GM12878 (cell line): ENCODE measurements at regions not wholly inside any gene's neighbourhood (a gene's known extent, or its start where the extent isn't known, plus 50 kb on each side); places are given as distances from the start of the nearest gene placed in this dataset.

Source experiments
- ATAC-seq: fragments of 200-7000 bp; cut with Tn5 transposase; 3 replicates; pipeline ENCODE4 v1.9.1; 2020; ENCODE audit warnings: mild to moderate bottlenecking, moderate library complexity
- BruUV-seq: library from RNA; stranded (reverse); fragments of 400-500 nt; replicated peaks from 2 replicates; lab custom pipeline; 2021; lab: Mats Ljungman, UMichigan
- CTCF ChIA-PET: fragments of 300-600 bp; sonication (Branson Sonifier 250); formaldehyde crosslinking; extraction: SDS; loops from one replicate; lab custom pipeline; 2021; ENCODE audit warnings: inconsistent platforms; lab: Yijun Ruan, JAX
- POLR2A ChIA-PET: fragments of 350-600 bp; formaldehyde crosslinking; extraction: SDS; loops from one replicate; lab custom pipeline; 2021; ENCODE audit warnings: inconsistent platforms; lab: Charles Lee
- RAD21 ChIA-PET: fragments of 300-600 bp; sonication (Branson Sonifier 250); formaldehyde crosslinking; loops from one replicate; lab custom pipeline; 2023; ENCODE audit warnings: antibody characterized with exemption; ENCODE audit not compliant: unreplicated experiment; lab: Charles Lee
- SMC1A ChIA-PET: fragments of 300-600 bp; sonication (Branson Sonifier 250); formaldehyde crosslinking; loops from one replicate; lab custom pipeline; 2023; ENCODE audit not compliant: unreplicated experiment, uncharacterized antibody; lab: Charles Lee
- DNase-seq: peaks from one replicate; pipeline ENCODE4 v3.0.0-alpha.2; 2011; ENCODE audit warnings: low read depth, low spot score
- FAIRE-seq: peaks from 3 replicates; lab custom pipeline; 2011; peaks lifted over from hg19 to GRCh38; lab: Jason Lieb, UNC
- H2AFZ ChIP-seq: 2 replicates; pipeline ENCODE4 v1.6.0; 2011; ENCODE audit warnings: low read depth, low read length, control low read depth; ENCODE audit not compliant: control insufficient read depth
- H3K27ac ChIP-seq: 2 replicates; pipeline ENCODE4 v1.5.1; 2011; ENCODE audit warnings: control low read depth; ENCODE audit not compliant: control insufficient read depth, insufficient read depth
- H3K27me3 ChIP-seq, 2 experiments: replicated peaks in 1 of 2; 2 replicates each; pipeline versions ENCODE4 v1.6.0 to v1.6.1; 2011; ENCODE audit warnings: low read length in 1 of 2; ENCODE audit not compliant: control insufficient read depth in 2 of 2, insufficient read depth in 2 of 2
- H3K36me3 ChIP-seq, 2 experiments: 2 replicates each; pipeline ENCODE4 v1.5.1; 2011; ENCODE audit warnings: low read length in 1 of 2; ENCODE audit not compliant: control insufficient read depth in 2 of 2, insufficient read depth in 2 of 2
- H3K4me1 ChIP-seq: 2 replicates; pipeline ENCODE4 v1.6.1; 2011; ENCODE audit warnings: mild to moderate bottlenecking, low read length, moderate library complexity, mixed read lengths; ENCODE audit not compliant: control insufficient read depth, insufficient read depth
- H3K4me2 ChIP-seq: 2 replicates; pipeline ENCODE4 v1.6.0; 2011; ENCODE audit warnings: control low read depth; ENCODE audit not compliant: control insufficient read depth, insufficient read depth
- H3K4me3 ChIP-seq: fragments of 200-600 bp; sonication (generic); 2 replicates; pipeline ENCODE4 v1.5.1; 2016
- H3K79me2 ChIP-seq: 2 replicates; pipeline ENCODE4 v1.6.0; 2011; ENCODE audit warnings: low read length; ENCODE audit not compliant: control insufficient read depth, insufficient read depth
- H3K9ac ChIP-seq: 2 replicates; pipeline ENCODE4 v1.8.0; 2011; ENCODE audit warnings: low read length, control low read depth, mixed read lengths; ENCODE audit not compliant: control insufficient read depth, insufficient read depth
- H3K9me3 ChIP-seq: replicated peaks from 3 replicates; pipeline ENCODE4 v1.5.1; 2011; ENCODE audit warnings: mild to moderate bottlenecking, low read length; ENCODE audit not compliant: control insufficient read depth, insufficient read depth
- H4K20me1 ChIP-seq: 2 replicates; pipeline ENCODE4 v1.6.0; 2011; ENCODE audit not compliant: control insufficient read depth, insufficient read depth
- BHLHE40 ChIP-seq, 2 experiments: fragments of 450-650 bp in 1 of 2; IDR thresholded peaks; 2 replicates each; pipeline ENCODE4 v1.6.1; 2011 to 2017; ENCODE audit warnings: low read depth in 2 of 2, borderline replicate concordance in 1 of 2, improper control_type of control experiment in 1 of 2, low read length in 1 of 2, mild to moderate bottlenecking in 1 of 2
- CREM ChIP-seq: IDR thresholded peaks from 2 replicates; pipeline ENCODE4 v1.6.1; 2014; ENCODE audit warnings: antibody characterized with exemption, low read depth
- E2F8 ChIP-seq: fragments of 450-650 bp; IDR thresholded peaks from 2 replicates; pipeline ENCODE4 v1.6.1; 2018; ENCODE audit warnings: mild to moderate bottlenecking, low read depth, moderate library complexity; ENCODE audit not compliant: partially characterized antibody
- MTA2 ChIP-seq: fragments of 450-650 bp; IDR thresholded peaks from 2 replicates; pipeline ENCODE4 v1.6.1; 2016; ENCODE audit warnings: low read depth, mild to moderate bottlenecking, moderate library complexity
- POU2F2 ChIP-seq: IDR thresholded peaks from 3 replicates; pipeline ENCODE4 v1.6.1; 2011; ENCODE audit warnings: low read depth, mild to moderate bottlenecking, low read length, borderline replicate concordance
- RFX5 ChIP-seq: IDR thresholded peaks from 2 replicates; pipeline ENCODE4 v1.6.1; 2011; ENCODE audit warnings: low read depth, low read length, improper control_type of control experiment
- SREBF1 ChIP-seq: IDR thresholded peaks from 2 replicates; pipeline ENCODE4 v1.6.1; 2012; ENCODE audit warnings: mild to moderate bottlenecking, low read length
- SRF ChIP-seq, 2 experiments: IDR thresholded peaks; 2 replicates each; pipeline ENCODE4 v1.6.1; 2011; ENCODE audit warnings: low read depth in 2 of 2, low read length in 2 of 2, mild to moderate bottlenecking in 1 of 2, moderate library complexity in 1 of 2
- TAF1 ChIP-seq: IDR thresholded peaks from 2 replicates; pipeline ENCODE4 v1.6.1; 2011; ENCODE audit warnings: mild to moderate bottlenecking, low read depth, low read length, borderline replicate concordance
- TCF12 ChIP-seq: IDR thresholded peaks from 2 replicates; pipeline ENCODE4 v1.6.1; 2011; ENCODE audit warnings: low read depth, mild to moderate bottlenecking, low read length
- WGBS: methylation state at CpG from one replicate; pipeline ENCODE4 v1.1.6; 2016; ENCODE audit warnings: low lambda C conversion rate; ENCODE audit not compliant: insufficient replicate concordance, insufficient coverage; ENCODE audit errors: missing lambda C conversion rate; 5-methylcytosine and 5-hydroxymethylcytosine counted together
- in situ Hi-C: fragments of 300-500 bp; cut with MboI; formaldehyde crosslinking; loops from 9 replicates; pipeline ENCODE4 v1.14.3; 2018; ENCODE audit warnings: mixed read lengths
- intact Hi-C: fragments of 100-400 bp; cut with micrococcal nuclease; formaldehyde crosslinking; loops from one replicate; pipeline ENCODE4 v1.14.2; 2022; ENCODE audit not compliant: unreplicated experiment

- intact Hi-C loops = no loop called here
- BruUV-seq = no TSS peak
- no peak for FAIRE-seq
- Histone ChIP-seq H3K4me2 (no peak overlapping the region), H3K4me1 (no peaks in the 10 kb centered on the region), H3K9me3 (no peaks in the 10 kb centered on the region), H2AFZ (no peak overlapping the region), H3K79me2 (no peaks in the 10 kb centered on the region), H3K36me3 (no peaks in the 10 kb centered on the region), H3K9ac (no peak overlapping the region), H3K4me3 (no peak overlapping the region), H3K27me3 (no peaks in the 10 kb centered on the region), H4K20me1 (no peaks in the 10 kb centered on the region), H3K27ac (no peak overlapping the region)
- SMC1A ChIA-PET = no interaction called here
- no peak for DNase-seq
- CTCF ChIA-PET = no interaction called here
- RAD21 ChIA-PET = no interaction called here
- in situ Hi-C loops = no loop called here
- no peak for TF ChIP-seq E2F8
- no peak for TF ChIP-seq POU2F2
- TF ChIP-seq TAF1 = no peak
- TF ChIP-seq BHLHE40 (IDR thresholded peaks at IDR 0.05; ENCODE audit: borderline replicate concordance in 1 of 2, low read depth in 2 of 2, low read length in 1 of 2) = no peak
- 0% methylated on average over 1 of the region's 1 CpG for WGBS
- POLR2A ChIA-PET = no interaction called here
- no peak for ATAC-seq
Measured at GRCh38 chr5:174918655-174919054, 194.3 kb downstream of the MSX2 start.

- Histone ChIP-seq H3K4me2 (no peak overlapping the region), H3K4me3 (no peak overlapping the region), H3K36me3 (no peaks in the 10 kb centered on the region), H3K27ac (no peak overlapping the region), H3K27me3 (no peaks in the 10 kb centered on the region), H3K4me1 (no peaks in the 10 kb centered on the region), H4K20me1 (no peaks in the 10 kb centered on the region), H3K9ac (no peak overlapping the region), H3K79me2 (no peaks in the 10 kb centered on the region), H3K9me3 (no peaks in the 10 kb centered on the region), H2AFZ (no peak overlapping the region)
- ChIA-PET POLR2A (no interaction called here), SMC1A (no interaction called here), RAD21 (no interaction called here), CTCF (no interaction called here)
- DNase-seq (no peak), ATAC-seq (no peak), FAIRE-seq (no peak)
- no peak for TF ChIP-seq RFX5
- no peak for TF ChIP-seq TCF12
- TF ChIP-seq SRF (IDR thresholded peaks at IDR 0.05; ENCODE audit: low read depth in 2 of 2, low read length in 2 of 2) = no peak
- TF ChIP-seq CREM = no peak
- no peak for TF ChIP-seq POU2F2
- TF ChIP-seq SREBF1 = no peak
- no peak for TF ChIP-seq MTA2
- in situ Hi-C loops = no loop called here
- no TSS peak for BruUV-seq
- 12% methylated on average over 9 of the region's 13 CpGs for WGBS
- intact Hi-C loops = no loop called here
Measured at GRCh38 chr5:174917976-174918554, 193.7 kb downstream of the MSX2 start.
